Glomerular endothelial cell (primary cell): ENCODE measurements at regions not wholly inside any gene's neighbourhood (a gene's known extent, or its start where the extent isn't known, plus 50 kb on each side); places are given as distances from the start of the nearest gene placed in this dataset.

Experiments used
- DNase-seq: peaks from one replicate; pipeline ENCODE4 v3.0.0-alpha.2; 2011; ENCODE audit warnings: low read depth, low spot score; ENCODE audit errors: extremely low read depth

GRCh38 chr2:100222844-100223243 lies 80.5 kb upstream of the AFF3 start:
- no peak for DNase-seq

GRCh38 chr2:100218552-100218951 lies 76.2 kb upstream of the AFF3 start:
- no peak for DNase-seq

GRCh38 chr2:100217323-100217722 lies 74.9 kb upstream of the AFF3 start:
- no peak for DNase-seq

GRCh38 chr2:100216015-100216414 lies 73.6 kb upstream of the AFF3 start:
- DNase-seq = no peak

- DNase-seq = no peak
These were observed 73.0 kb upstream of the AFF3 start for GRCh38 chr2:100215371-100215770.

- no peak for DNase-seq
These were observed 72.0 kb upstream of the AFF3 start for GRCh38 chr2:100214265-100214971.

GRCh38 chr2:100213595-100213994 lies 71.2 kb upstream of the AFF3 start:
- no peak for DNase-seq

- no peak for DNase-seq
These were observed 70.5 kb upstream of the AFF3 start for GRCh38 chr2:100212850-100213249.

GRCh38 chr2:100211521-100211920 lies 69.1 kb upstream of the AFF3 start:
- no peak for DNase-seq

GRCh38 chr2:100208141-100208770 lies 65.9 kb upstream of the AFF3 start:
- DNase-seq = no peak

GRCh38 chr2:100207411-100207885 lies 65.1 kb upstream of the AFF3 start:
- DNase-seq = no peak

GRCh38 chr2:100206731-100207255 lies 64.4 kb upstream of the AFF3 start:
- no peak for DNase-seq

- DNase-seq = no peak
These were observed 62.8 kb upstream of the AFF3 start for GRCh38 chr2:100205174-100205573.

- DNase-seq = no peak
These were observed 60.2 kb upstream of the AFF3 start for GRCh38 chr2:100202567-100202966.

- DNase-seq = no peak
These were observed 58.6 kb upstream of the AFF3 start for GRCh38 chr2:100200985-100201384.

- DNase-seq = no peak
These were observed 57.0 kb upstream of the AFF3 start for GRCh38 chr2:100199421-100199820.

- no peak for DNase-seq
These were observed 56.3 kb upstream of the AFF3 start for GRCh38 chr2:100198461-100199230.

GRCh38 chr2:100197631-100198153 lies 55.3 kb upstream of the AFF3 start:
- DNase-seq = no peak

- no peak for DNase-seq
These were observed 54.5 kb upstream of the AFF3 start for GRCh38 chr2:100196786-100197494.

GRCh38 chr2:100195942-100196341 lies 53.6 kb upstream of the AFF3 start:
- no peak for DNase-seq

GRCh38 chr2:100194951-100195350 lies 52.6 kb upstream of the AFF3 start:
- DNase-seq = no peak
